Osteocyte (in vitro differentiated cells): ENCODE measurements at regions not wholly inside any gene's neighbourhood (a gene's known extent, or its start where the extent isn't known, plus 50 kb on each side); places are given as distances from the start of the nearest gene placed in this dataset.

Experiments used
- DNase-seq: peaks from one replicate; pipeline ENCODE4 v3.0.0; 2021; ENCODE audit warnings: mixed read lengths; ENCODE audit not compliant: unreplicated experiment; ENCODE audit errors: extremely low spot score
- H3K27ac Mint-ChIP-seq: one replicate; pipeline ENCODE4 v1.8.0; 2021; ENCODE audit warnings: mild to moderate bottlenecking, mixed read lengths; ENCODE audit not compliant: unreplicated experiment
- H3K27me3 Mint-ChIP-seq: one replicate; pipeline ENCODE4 v1.8.0; 2021; ENCODE audit warnings: mixed read lengths; ENCODE audit not compliant: unreplicated experiment
- H3K36me3 Mint-ChIP-seq: one replicate; pipeline ENCODE4 v1.8.0; 2021; ENCODE audit warnings: mixed read lengths; ENCODE audit not compliant: unreplicated experiment
- H3K4me1 Mint-ChIP-seq: one replicate; pipeline ENCODE4 v1.8.0; 2021; ENCODE audit warnings: mixed read lengths; ENCODE audit not compliant: unreplicated experiment
- H3K4me3 Mint-ChIP-seq: one replicate; pipeline ENCODE4 v1.8.0; 2021; ENCODE audit warnings: mild to moderate bottlenecking, moderate library complexity, mixed read lengths; ENCODE audit not compliant: unreplicated experiment
- H3K9me3 Mint-ChIP-seq: one replicate; pipeline ENCODE4 v1.8.0; 2021; ENCODE audit warnings: mixed read lengths; ENCODE audit not compliant: unreplicated experiment
- CTCF ChIP-seq: fragments of 200-600 bp; sonication (generic); IDR thresholded peaks from 2 replicates; pipeline ENCODE4 v1.5.0; 2021; ENCODE audit warnings: antibody characterized with exemption, mild to moderate bottlenecking, moderate library complexity

GRCh38 chr9:8237096-8237495 is 437.5 kb upstream of the DMAC1 start:
- Mint-ChIP-seq H3K27ac (no peak overlapping the region), H3K4me1 (no peaks in the 10 kb centered on the region), H3K36me3 (no peaks in the 10 kb centered on the region), H3K27me3 (no peaks in the 10 kb centered on the region), H3K4me3 (no peak overlapping the region), H3K9me3 (no peaks in the 10 kb centered on the region)
- TF ChIP-seq CTCF = no peak
- DNase-seq = no peak

- Mint-ChIP-seq H3K9me3 (no peaks in the 10 kb centered on the region), H3K4me3 (no peak overlapping the region), H3K27ac (no peak overlapping the region), H3K27me3 (no peaks in the 10 kb centered on the region), H3K4me1 (no peaks in the 10 kb centered on the region), H3K36me3 (no peaks in the 10 kb centered on the region)
- TF ChIP-seq CTCF = no peak
- no peak for DNase-seq
Measured at GRCh38 chr9:8235489-8235888, 435.9 kb upstream of the DMAC1 start.

GRCh38 chr9:8234316-8234715 is 434.7 kb upstream of the DMAC1 start:
- H3K4me1 Mint-ChIP-seq = no peaks in the 10 kb centered on the region
- H3K27me3 Mint-ChIP-seq = no peaks in the 10 kb centered on the region
- no peak for DNase-seq
- H3K36me3 Mint-ChIP-seq = no peaks in the 10 kb centered on the region
- H3K9me3 Mint-ChIP-seq = no peaks in the 10 kb centered on the region
- no peak overlapping the region for H3K4me3 Mint-ChIP-seq
- no peak for TF ChIP-seq CTCF
- H3K27ac Mint-ChIP-seq = no peak overlapping the region

GRCh38 chr9:8232726-8233125 is 433.1 kb upstream of the DMAC1 start:
- no peaks in the 10 kb centered on the region for H3K4me1 Mint-ChIP-seq
- no peak for DNase-seq
- H3K9me3 Mint-ChIP-seq = no peaks in the 10 kb centered on the region
- no peaks in the 10 kb centered on the region for H3K36me3 Mint-ChIP-seq
- no peak overlapping the region for H3K4me3 Mint-ChIP-seq
- H3K27me3 Mint-ChIP-seq = no peaks in the 10 kb centered on the region
- no peak overlapping the region for H3K27ac Mint-ChIP-seq
- no peak for TF ChIP-seq CTCF

GRCh38 chr9:8229226-8229625 is 429.6 kb upstream of the DMAC1 start:
- Mint-ChIP-seq H3K27me3 (no peaks in the 10 kb centered on the region), H3K27ac (no peak overlapping the region), H3K4me1 (no peaks in the 10 kb centered on the region), H3K36me3 (no peaks in the 10 kb centered on the region), H3K4me3 (no peak overlapping the region), H3K9me3 (no peaks in the 10 kb centered on the region)
- DNase-seq = no peak
- no peak for TF ChIP-seq CTCF
